NCI-H128 (cell line): ENCODE measurements at regions not wholly inside any gene's neighbourhood (a gene's known extent, or its start where the extent isn't known, plus 50 kb on each side); places are given as distances from the start of the nearest gene placed in this dataset.

Experiments used
- DNase-seq: peaks from one replicate; lab custom pipeline; 2025; ENCODE audit not compliant: unreplicated experiment; lab: John Stamatoyannopoulos, UW

DNA sequence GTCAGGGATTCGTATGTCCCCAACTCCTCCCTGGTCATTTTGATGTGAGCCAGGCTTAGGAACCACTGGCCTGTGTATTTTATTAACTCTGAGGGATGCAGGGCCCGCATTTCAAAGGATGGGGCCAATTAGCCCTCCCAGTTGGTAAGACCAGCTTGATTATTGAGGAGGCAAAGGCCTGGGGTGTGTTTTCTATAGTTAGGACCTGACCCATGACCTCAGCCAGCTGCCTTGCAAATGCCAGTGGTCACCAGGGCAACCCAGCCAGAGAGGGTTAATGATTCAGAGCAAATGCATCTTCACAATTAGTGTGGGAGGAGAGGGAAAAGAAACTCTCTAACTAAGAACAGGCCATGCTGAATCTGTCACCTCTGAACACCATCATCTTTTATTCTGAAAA lies 835.4 kb downstream of the MAFB start:
- DNase-seq, result no peak

DNA sequence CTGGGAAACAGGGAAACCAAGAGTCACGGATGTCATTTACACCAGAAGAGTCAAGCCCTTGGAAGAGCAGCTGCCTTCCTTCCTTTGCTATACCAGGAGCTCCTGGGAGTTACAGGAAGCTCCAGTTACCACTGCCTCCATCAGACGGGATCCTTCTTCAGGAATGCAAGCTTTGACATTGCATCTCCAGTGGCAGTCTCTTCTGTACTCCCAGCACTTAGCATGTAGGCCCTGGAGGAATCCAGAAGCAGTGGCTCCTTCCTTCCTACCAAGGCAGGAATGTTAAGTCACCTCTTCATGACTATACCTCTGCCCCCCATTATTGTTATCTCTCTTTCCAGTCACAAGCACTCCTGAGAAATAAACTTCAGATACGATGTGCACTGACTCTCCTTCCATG lies 836.0 kb downstream of the MAFB start:
- DNase-seq, result no peak

DNA sequence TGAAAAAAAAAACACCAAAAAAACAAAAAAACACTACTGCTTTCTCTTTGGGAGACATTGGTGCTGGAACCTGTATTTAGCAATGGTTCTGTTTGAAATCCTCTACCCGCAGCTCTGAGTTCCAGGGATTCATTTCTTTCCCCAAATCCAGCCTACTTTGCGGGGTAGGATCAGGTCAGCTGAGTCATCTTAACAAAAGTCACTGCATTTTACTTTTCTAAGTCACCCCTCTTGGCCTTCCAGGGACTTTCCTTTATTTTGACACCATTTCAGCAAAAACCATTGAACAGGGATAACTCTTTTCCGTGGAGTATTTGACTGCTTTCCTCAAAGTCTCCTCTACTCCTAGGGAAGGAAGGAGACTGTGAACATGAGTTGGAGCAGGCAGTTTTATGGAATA lies 837.6 kb downstream of the MAFB start:
- DNase-seq, result no peak

DNA sequence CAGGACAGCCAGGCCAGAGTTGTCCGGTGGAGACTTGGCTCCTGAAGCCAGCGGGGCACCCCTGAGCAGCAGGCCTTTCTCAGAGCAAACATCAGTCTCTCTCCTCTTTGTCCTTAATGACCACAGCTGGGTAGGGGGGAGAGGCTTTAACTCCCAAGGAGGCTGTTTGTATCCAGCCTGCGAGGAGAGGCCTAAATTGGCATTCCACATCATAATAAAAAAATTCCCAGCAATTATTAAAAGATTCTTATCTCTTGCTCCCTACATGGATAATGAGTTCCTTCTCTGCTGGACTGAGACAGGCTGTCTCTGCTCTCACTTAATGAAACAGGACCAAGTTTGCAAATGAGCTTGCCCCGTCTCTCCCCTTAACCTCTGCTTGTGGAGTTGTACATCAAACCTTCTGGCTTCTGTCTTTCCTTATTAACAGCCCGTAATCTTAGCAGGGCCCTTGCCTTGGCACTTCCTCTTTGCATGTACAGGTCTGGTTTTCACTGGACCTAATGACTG lies 838.2 kb downstream of the MAFB start:
- no peak for DNase-seq

DNA sequence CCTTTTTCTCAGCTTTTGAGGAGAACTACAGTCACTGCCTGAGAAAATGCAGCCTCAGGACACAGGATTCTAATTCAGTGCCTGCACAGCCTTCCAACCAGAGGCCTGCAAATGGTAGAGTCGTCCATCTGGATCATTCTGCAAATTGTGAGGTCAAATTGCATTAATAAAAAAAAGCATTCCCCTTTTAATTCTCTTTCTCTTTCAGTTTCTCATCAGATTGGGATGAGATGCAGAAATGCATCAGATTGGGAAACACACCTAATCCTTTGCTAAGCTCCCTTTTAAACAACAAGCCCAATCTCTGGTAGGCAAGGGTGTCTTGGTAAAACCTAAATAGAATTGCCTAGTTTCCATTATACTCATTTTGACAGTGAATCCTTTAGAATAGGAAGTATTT lies 838.8 kb downstream of the MAFB start:
- no peak for DNase-seq

DNA sequence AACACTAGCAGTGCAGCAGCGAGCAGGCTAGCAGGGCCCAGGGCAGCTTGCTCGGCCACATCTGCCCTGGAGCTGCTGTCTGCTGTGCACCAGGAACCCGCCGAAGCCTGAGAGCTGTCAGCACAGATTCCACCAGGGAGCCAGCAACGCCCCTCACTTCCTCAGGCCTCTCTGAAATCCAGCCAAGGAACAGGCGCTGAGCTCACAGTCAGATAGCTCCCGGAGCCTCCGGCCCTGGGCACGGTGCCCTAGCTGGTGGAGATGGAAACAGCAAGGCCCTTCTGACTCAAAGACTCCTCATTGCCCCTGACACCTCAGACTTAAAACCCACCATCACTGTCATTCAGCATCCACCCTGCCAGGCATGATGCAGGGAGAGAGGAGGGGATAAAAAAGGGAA lies 839.4 kb downstream of the MAFB start:
- DNase-seq, result no peak

DNA sequence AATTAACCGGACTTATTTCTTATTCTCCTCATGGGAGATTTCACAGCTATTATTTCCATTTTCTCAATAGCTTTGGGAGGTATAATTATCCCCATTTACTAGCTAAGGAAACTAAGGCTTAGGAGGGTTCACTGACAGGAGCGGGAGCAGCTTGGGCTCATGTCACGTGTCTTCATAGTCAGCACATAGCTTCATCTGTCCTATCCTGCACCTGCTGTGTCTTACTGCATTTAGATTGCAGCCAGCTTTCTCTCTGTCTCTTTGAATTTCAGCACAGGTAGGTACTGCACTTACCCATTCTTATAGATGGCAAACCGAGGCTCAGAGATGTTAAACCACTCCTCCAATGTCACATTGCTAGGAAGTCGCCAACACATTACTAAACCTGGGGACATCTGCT lies 839.9 kb downstream of the MAFB start:
- DNase-seq, result no peak

DNA sequence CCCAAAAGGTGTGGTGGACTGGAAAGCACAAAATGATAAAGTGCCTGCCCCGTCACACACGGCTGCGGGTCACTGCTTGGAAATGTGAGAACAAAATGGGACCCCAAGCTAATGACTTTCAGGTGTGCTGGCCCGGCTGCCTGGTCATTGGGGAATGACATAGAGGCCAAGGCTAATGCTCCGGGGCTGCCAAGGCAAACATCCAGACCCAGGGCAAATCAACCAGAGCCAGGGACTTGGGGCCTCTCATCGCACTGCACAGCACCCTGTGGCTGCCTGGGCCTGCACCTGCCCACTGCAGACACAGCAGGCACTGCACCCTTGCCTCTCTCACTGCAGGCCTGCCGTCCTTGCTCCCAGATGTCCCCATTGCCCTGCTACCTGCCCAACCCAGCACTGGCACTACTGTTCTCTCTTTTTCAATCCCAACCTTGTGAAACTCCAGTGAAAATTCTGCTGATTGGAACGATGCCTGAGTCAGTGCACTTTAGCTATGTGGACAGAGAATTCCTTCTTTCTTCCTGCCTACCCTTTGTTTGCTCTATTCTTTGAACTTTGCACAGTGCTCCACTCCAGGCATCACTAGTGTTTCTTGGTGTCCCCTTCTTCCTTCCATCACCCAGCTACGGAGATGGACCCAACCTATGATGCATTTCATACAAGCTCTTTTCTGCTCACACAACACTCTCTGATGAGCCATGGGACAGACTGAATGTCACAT lies 849.5 kb downstream of the MAFB start:
- no peak for DNase-seq

DNA sequence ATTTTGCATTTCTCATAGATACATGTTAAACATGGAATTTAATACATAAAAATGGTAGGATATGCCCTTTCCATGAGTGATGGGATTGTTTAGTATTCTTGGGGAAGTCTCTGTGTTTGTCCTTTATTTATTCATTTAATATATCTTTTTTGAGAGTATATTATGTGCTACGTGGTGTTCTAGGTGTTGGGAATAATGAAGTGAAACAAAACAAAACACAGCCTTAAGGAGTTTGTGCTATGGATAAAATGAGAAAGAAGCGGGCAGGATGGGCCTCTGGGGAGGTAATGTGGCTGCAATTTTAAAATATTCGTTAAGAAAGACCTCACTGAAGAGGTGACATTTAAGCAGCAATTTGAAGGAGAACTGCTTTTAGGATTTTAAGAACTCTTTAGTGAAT lies 851.5 kb downstream of the MAFB start:
- DNase-seq, result no peak

DNA sequence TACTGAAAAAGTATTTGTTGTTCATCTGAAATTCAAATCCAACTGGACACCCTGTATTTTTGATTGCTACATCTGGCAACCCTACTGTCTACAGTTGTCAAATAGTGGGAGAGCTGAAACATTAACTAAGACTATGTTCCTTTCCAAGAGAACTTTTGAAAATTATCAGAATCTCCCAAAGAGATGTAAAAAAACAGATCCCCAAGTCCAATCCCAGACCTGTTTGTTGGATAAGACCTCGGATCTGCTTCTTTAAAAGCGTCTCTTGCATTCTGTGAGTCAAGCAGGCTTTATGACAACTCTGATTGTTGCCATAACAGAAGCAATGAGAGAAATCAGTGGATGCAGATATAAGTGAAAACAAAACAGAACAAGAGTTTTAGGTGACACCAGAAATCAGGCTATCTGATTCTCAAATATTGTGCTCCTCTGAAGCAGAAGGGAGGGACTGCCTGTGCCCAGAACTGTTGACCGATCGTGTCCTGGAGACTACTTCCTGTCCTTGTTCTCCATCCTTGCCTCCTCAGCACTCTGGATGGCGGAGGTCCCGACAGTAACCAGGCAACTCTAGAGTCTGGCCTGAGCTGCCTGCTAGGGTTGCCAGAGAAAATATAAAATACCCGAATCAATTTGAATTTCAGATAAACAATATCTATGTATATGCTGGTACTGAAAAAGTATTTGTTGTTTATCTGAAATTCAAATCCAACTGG lies 853.8 kb downstream of the MAFB start:
- no peak for DNase-seq

DNA sequence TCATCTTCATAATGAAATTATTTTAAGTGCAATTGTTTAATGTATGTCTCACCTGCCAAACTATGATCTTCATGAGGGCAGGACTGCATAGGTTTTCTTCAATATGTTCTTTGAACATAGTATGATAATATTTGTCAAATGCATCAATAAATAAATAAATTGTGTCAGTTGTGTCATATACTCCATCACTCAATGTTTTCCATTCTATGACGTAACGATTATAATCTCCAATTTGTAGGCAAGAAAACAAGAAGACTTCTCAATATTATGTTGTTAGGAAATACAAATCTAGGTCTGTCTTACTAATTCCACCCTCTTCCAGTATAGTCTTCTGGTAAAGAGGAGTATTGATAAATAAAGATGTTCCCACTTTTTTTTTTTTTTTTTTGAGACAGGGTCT lies 858.1 kb downstream of the MAFB start:
- no peak for DNase-seq

DNA sequence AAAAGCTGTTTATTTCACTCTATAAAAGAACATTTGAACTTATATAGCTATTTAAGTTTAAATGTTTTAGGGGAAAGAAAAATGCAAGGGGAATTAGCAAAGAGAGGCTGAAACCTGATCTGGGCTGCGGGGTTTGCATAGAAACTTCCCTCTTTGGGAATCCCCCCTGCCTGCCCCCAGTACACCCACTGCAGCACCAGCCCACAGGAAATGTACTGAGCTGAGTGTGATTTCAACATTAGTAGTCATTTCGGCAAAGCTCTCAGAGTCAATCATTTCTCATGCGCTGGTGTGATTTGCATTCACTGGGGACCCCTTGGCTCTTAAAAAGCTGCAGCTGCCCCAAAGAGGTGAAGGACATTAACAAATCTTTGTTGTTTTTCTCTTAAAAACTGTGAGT lies 859.4 kb downstream of the MAFB start:
- DNase-seq, result no peak

DNA sequence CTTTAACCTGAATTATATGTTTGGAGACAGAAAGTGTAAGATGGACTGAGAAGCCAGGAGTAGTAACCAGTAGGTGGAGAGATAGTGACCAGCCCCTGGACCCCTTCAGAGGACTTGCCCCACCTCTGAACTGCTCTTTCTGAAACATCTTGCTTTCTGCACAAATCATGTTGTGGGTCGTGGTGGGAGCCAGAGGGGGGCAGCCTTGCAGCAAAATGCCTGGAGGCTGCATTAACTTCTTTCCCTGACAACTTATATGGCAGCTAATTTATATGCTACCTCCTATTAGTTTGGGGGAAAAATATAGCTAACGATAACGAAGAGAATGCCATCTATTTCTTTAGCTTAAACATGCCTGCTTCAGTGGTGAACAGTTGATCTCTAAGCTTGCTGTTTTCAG lies 859.8 kb downstream of the MAFB start:
- DNase-seq, result no peak

DNA sequence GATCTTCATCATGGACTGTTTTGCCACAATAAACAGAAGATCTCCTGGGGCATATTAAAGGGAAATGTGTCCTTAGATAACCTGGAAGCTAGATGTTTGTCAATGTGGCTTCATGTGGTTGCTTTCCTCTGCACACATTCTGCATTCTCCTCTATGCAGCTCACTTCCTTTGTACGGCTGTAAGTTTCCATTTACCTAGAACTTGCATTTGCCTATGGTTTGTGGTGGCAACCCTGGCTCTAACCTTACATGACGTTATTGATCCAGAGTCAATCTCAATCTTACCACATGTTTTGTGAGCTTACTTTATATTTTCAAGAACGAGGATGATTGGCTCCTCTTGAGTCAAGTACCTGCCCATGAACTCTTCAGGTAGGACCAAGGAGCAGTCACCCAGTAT lies 863.1 kb downstream of the MAFB start:
- DNase-seq, result no peak

DNA sequence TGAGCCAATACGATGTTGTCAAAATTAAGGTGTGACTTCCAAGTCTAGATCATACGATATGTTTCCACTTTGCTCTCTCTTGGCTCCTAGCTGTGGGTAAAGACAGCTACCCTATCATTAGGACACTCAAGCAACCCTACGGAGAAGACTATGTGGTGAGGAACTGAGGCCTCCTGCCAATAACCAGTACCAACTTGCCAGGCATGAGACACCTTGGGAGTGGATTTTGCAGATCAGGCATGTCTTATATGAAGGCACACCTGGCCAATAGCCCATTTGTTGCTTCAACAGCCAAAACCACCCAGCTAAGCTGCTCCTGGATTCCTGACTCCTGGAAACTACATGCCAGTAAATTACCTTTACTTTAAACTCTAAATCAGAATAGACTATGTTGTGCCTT lies 863.4 kb downstream of the DHX35 start:
- DNase-seq, result no peak

DNA sequence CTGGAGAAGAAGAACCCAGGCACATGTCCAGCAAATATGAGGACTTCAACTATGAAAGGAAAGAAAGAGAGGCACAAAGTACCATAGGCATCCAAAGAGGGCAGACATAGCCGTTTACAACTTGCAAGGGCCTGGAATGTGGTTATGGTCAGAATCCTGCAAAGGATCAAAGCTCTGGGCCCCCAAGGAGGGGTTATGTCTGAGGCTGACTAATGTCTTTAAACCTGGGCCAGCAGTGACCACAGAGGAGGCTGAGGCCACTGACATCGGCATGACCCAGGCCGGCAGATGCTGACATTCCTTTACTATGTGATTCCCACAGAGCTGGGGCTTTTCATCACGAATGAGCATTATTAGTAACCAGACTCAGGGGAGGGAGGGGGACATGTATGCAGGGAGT lies 861.1 kb downstream of the DHX35 start:
- DNase-seq, result no peak

DNA sequence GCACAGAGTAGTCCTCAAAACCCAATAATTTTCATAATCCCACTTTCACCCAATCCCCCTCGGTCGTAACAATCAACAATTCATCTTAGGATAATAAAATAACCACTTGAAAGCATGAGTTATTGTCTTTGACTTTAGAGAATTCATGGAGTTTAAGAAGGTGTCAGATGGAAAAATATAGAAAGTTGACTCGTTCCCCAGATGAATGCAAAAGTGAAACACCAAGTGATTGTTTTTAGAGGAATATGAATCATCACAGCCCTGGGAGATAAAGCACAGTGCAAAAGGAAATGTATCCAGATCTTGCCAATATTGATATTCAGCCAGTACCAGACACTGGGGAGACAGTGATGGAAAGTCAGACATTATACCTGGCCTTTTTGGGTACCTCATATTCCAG lies 860.5 kb downstream of the DHX35 start:
- DNase-seq, result no peak

DNA sequence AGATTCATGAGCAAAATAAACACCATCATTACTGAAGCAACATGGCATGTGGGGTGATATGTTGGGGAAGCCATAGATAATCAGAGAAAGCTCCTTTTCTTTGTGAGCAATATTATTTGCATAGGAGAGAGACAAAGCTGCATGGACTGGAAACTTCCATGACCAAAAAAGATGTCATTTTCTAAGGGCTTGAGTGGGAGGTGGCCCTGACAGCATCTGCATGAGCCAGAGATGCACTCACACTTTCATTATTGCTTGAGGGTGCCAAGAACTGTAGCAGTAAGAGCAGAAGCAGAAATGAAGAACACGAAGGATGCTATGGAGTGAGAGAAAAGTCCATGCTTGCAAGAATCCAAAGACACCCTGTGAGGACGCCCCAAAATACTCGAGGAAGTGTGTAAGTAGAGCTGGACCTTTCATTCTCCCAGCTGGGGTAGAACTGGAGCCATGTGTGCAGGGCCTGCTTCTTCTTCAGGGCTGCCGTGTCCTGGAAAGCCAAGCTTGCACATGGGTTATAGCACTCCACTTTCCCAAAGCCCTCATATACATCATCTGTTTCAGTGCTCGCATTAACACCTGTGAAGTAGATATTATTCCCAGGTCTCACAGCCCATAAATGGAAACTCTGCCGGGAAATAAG lies 851.2 kb downstream of the DHX35 start:
- DNase-seq, result no peak

DNA sequence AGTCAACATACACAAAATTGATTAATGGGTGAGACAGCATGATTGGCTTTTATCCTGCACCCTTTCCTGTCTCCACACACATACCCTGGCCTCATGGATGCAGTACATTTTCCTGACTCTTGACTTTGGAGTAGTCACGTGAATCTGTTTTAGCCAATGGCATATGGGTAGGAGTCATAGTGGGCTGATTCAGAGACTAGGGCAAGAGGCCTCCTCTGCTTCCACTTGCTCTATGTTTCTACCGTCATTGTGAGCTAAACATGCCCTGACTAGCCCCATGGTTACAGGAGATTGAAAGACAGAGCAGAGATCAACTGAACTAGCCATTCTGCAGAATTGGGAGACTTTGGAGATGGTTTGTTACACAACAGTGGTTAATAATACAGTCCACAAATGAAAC lies 850.0 kb downstream of the DHX35 start:
- DNase-seq, result no peak

DNA sequence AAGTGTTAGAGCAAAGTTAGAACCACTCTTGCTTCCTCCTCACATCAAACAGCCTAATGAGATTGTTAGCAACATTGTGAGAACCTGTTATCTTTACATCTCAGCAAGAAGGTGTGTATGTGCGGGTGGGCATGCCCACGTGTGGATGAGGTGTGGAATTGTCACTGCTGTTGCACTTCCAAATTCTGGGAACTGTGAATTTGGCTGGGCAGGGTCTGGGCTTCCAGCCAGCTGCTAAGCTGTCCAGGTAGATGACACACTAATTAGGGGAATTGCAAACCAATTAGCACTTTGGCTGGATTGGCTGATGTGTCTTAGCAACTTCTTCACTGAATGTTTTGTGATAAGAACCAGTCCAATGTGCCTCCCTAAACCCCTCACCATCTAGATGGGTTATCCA lies 848.2 kb downstream of the DHX35 start:
- DNase-seq, result no peak

DNA sequence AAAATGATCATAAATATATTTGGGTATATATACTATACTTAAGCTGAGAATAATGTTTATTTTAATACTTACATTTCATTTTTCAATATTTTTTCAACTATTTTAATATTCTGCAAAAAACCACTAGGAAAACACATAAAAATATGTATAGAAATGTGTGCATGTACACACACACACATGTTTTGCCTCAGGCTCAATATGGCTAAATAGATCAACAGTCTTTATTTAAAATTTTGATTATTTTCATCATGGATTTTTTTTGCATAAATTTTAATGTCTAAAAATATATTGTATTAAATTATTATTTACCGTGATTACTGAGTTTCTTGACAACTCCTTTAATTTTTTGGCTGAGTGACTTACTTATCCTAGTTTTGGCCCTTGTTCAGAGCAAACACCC lies 846.5 kb downstream of the DHX35 start:
- no peak for DNase-seq

DNA sequence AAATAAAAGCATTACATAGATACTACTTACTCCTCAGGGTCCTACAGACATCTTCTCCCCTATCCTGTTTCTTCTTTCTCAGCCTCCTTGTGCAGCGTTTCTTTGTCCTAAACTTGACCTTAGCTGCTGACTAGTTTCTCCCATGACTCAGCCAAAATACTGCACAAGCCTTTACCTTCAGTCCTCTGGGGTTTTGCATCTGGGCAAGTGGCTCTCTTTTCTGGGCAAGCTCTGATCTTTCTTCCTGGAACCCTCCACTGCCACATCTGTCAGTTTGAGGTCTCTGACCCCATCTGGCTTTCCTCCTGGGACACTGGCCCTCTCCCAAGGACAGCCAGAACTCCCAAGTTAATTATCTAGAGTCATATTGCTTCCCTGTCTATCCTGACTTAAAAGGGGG lies 838.4 kb downstream of the DHX35 start:
- DNase-seq, result no peak
